ENCODE measurements at regions not wholly inside any gene's neighbourhood (a gene's known extent, or its start where the extent isn't known, plus 50 kb on each side); places are given as distances from the start of the nearest gene placed in this dataset.

DNA sequence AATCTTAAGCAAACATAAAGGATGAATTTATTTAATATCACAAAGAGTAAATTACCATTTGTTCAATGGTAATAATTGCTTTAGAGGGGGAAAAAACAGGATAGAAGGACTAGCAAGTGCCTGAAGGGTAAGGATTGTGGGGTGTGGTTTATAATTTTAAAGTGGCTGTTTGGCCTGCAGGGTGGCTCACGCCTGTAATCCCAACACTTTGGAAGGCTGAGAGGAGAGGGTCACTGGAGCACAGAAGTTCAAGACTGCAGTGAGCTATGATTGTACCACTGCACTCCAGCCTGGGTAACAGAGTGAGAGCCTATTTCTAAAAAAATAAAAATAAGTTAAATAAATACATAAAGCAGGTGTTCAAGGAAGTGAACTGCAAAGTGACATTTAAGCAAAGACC is 199.9 kb upstream of the AHR start (continued):
- TF ChIP-seq, protein P1, sequence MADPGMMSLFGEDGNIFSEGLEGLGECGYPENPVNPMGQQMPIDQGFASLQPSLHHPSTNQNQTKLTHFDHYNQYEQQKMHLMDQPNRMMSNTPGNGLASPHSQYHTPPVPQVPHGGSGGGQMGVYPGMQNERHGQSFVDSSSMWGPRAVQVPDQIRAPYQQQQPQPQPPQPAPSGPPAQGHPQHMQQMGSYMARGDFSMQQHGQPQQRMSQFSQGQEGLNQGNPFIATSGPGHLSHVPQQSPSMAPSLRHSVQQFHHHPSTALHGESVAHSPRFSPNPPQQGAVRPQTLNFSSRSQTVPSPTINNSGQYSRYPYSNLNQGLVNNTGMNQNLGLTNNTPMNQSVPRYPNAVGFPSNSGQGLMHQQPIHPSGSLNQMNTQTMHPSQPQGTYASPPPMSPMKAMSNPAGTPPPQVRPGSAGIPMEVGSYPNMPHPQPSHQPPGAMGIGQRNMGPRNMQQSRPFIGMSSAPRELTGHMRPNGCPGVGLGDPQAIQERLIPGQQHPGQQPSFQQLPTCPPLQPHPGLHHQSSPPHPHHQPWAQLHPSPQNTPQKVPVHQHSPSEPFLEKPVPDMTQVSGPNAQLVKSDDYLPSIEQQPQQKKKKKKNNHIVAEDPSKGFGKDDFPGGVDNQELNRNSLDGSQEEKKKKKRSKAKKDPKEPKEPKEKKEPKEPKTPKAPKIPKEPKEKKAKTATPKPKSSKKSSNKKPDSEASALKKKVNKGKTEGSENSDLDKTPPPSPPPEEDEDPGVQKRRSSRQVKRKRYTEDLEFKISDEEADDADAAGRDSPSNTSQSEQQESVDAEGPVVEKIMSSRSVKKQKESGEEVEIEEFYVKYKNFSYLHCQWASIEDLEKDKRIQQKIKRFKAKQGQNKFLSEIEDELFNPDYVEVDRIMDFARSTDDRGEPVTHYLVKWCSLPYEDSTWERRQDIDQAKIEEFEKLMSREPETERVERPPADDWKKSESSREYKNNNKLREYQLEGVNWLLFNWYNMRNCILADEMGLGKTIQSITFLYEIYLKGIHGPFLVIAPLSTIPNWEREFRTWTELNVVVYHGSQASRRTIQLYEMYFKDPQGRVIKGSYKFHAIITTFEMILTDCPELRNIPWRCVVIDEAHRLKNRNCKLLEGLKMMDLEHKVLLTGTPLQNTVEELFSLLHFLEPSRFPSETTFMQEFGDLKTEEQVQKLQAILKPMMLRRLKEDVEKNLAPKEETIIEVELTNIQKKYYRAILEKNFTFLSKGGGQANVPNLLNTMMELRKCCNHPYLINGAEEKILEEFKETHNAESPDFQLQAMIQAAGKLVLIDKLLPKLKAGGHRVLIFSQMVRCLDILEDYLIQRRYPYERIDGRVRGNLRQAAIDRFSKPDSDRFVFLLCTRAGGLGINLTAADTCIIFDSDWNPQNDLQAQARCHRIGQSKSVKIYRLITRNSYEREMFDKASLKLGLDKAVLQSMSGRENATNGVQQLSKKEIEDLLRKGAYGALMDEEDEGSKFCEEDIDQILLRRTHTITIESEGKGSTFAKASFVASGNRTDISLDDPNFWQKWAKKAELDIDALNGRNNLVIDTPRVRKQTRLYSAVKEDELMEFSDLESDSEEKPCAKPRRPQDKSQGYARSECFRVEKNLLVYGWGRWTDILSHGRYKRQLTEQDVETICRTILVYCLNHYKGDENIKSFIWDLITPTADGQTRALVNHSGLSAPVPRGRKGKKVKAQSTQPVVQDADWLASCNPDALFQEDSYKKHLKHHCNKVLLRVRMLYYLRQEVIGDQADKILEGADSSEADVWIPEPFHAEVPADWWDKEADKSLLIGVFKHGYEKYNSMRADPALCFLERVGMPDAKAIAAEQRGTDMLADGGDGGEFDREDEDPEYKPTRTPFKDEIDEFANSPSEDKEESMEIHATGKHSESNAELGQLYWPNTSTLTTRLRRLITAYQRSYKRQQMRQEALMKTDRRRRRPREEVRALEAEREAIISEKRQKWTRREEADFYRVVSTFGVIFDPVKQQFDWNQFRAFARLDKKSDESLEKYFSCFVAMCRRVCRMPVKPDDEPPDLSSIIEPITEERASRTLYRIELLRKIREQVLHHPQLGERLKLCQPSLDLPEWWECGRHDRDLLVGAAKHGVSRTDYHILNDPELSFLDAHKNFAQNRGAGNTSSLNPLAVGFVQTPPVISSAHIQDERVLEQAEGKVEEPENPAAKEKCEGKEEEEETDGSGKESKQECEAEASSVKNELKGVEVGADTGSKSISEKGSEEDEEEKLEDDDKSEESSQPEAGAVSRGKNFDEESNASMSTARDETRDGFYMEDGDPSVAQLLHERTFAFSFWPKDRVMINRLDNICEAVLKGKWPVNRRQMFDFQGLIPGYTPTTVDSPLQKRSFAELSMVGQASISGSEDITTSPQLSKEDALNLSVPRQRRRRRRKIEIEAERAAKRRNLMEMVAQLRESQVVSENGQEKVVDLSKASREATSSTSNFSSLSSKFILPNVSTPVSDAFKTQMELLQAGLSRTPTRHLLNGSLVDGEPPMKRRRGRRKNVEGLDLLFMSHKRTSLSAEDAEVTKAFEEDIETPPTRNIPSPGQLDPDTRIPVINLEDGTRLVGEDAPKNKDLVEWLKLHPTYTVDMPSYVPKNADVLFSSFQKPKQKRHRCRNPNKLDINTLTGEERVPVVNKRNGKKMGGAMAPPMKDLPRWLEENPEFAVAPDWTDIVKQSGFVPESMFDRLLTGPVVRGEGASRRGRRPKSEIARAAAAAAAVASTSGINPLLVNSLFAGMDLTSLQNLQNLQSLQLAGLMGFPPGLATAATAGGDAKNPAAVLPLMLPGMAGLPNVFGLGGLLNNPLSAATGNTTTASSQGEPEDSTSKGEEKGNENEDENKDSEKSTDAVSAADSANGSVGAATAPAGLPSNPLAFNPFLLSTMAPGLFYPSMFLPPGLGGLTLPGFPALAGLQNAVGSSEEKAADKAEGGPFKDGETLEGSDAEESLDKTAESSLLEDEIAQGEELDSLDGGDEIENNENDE (IDR thresholded peaks at IDR 0.05; ENCODE audit: insufficient replicate concordance, low read length): no peak
- TF ChIP-seq CTBP2 (IDR thresholded peaks at IDR 0.05; ENCODE audit: borderline replicate concordance, insufficient read depth, insufficient read length, low read length): no peak
- TF ChIP-seq HDAC6 (IDR thresholded peaks at IDR 0.05; ENCODE audit: low read depth, low read length): no peak
- no peak for TF ChIP-seq KDM5A (IDR thresholded peaks at IDR 0.05; ENCODE audit: low read length)
- no peak for TF ChIP-seq TAF1 (IDR thresholded peaks at IDR 0.05; ENCODE audit: low read depth, low read length)
- no peak for TF ChIP-seq CBX5 (IDR thresholded peaks at IDR 0.05; ENCODE audit: low read depth, low read length)
- no peak for TF ChIP-seq TBP (IDR thresholded peaks at IDR 0.05; ENCODE audit: low read depth, low read length)
- TF ChIP-seq ZNF274 (IDR thresholded peaks at IDR 0.05; ENCODE audit: borderline replicate concordance, extremely low read depth, low read length): no peak
- no peak for TF ChIP-seq NANOG (IDR thresholded peaks at IDR 0.05; ENCODE audit: insufficient read depth, low read depth, low read length, poor library complexity, severe bottlenecking)
- no peak for TF ChIP-seq EGR1 (IDR thresholded peaks at IDR 0.05; ENCODE audit: borderline replicate concordance, low read depth, low read length)
- TF ChIP-seq PHF8 (conservative IDR thresholded peaks at IDR 0.05; ENCODE audit: low read depth, low read length): no peak
- TF ChIP-seq EZH2 (IDR thresholded peaks at IDR 0.05; ENCODE audit: low read depth, low read length, severe bottlenecking): no peak
- TF ChIP-seq SIRT6 (IDR thresholded peaks at IDR 0.05; ENCODE audit: low read length): no peak
